ENCODE measurements at regions not wholly inside any gene's neighbourhood (a gene's known extent, or its start where the extent isn't known, plus 50 kb on each side); places are given as distances from the start of the nearest gene placed in this dataset.

GRCh38 chr12:17503742-17504141, 586.3 kb downstream of the RERGL start:
- H4K91ac ChIP-seq (ENCODE audit: insufficient read length, low read depth, low read length) = no peak overlapping the region
- H3K4me1 ChIP-seq (ENCODE audit: insufficient read depth, low read length) = peaks cover 6% of the 10 kb centered on the region; the same call in 1 of the 2 replicates
- no peaks in the 10 kb centered on the region for H3K23me2 ChIP-seq (ENCODE audit: insufficient read length, low read depth, low read length, poor library complexity, severe bottlenecking)
- TF ChIP-seq, protein P1, sequence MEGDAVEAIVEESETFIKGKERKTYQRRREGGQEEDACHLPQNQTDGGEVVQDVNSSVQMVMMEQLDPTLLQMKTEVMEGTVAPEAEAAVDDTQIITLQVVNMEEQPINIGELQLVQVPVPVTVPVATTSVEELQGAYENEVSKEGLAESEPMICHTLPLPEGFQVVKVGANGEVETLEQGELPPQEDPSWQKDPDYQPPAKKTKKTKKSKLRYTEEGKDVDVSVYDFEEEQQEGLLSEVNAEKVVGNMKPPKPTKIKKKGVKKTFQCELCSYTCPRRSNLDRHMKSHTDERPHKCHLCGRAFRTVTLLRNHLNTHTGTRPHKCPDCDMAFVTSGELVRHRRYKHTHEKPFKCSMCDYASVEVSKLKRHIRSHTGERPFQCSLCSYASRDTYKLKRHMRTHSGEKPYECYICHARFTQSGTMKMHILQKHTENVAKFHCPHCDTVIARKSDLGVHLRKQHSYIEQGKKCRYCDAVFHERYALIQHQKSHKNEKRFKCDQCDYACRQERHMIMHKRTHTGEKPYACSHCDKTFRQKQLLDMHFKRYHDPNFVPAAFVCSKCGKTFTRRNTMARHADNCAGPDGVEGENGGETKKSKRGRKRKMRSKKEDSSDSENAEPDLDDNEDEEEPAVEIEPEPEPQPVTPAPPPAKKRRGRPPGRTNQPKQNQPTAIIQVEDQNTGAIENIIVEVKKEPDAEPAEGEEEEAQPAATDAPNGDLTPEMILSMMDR (conservative IDR thresholded peaks at IDR 0.05) = no peak
- no peaks in the 10 kb centered on the region for H3K79me2 ChIP-seq (ENCODE audit: insufficient read depth, low read length)
- H4K5ac ChIP-seq (ENCODE audit: insufficient read length, low read depth, low read length) = no peak overlapping the region
- H4K20me1 ChIP-seq (ENCODE audit: control insufficient read depth, insufficient read depth, insufficient read length) = no peaks in the 10 kb centered on the region
- H3K27me3 Mint-ChIP-seq (ENCODE audit: low read depth) = no peaks in the 10 kb centered on the region
- no peaks in the 10 kb centered on the region for H3K27me3 ChIP-seq (ENCODE audit: insufficient read depth, low read length)
- H3K9ac ChIP-seq (ENCODE audit: extremely low read depth, insufficient read length, low read length) = no peak overlapping the region
- no peak overlapping the region for H2AFZ ChIP-seq (ENCODE audit: low read length)
- H3K9me3 ChIP-seq (ENCODE audit: control insufficient read depth, low read depth, low read length) = no peaks in the 10 kb centered on the region
- H4K8ac ChIP-seq (replicated peaks; ENCODE audit: insufficient read length, low read depth, low read length) = no peak overlapping the region
- H3K79me1 ChIP-seq (ENCODE audit: insufficient read depth, low read depth, low read length, poor library complexity, severe bottlenecking) = no peaks in the 10 kb centered on the region
- H2BK5ac ChIP-seq (ENCODE audit: insufficient read length, low read length) = no peak overlapping the region
- H3K18ac ChIP-seq (ENCODE audit: insufficient read length, low read depth, low read length) = no peak overlapping the region
- H3K27ac ChIP-seq (ENCODE audit: insufficient read length, low read depth, low read length) = no peak overlapping the region
- H3T11ph ChIP-seq (ENCODE audit: low read length) = no peak overlapping the region
- no peaks in the 10 kb centered on the region for H3K36me3 Mint-ChIP-seq (ENCODE audit: insufficient read depth in 1 of 3, low read depth in 3 of 3)
- H2BK12ac ChIP-seq (ENCODE audit: insufficient read length, low read depth, low read length) = no peak overlapping the region
- no peak overlapping the region for H2BK15ac ChIP-seq (ENCODE audit: low read depth, low read length)
- H3K4ac ChIP-seq (ENCODE audit: low read depth, low read length) = no peak overlapping the region
- no peaks in the 10 kb centered on the region for H3K9me3 Mint-ChIP-seq
- WGBS (ENCODE audit: extremely low coverage, insufficient read length, low lambda C conversion rate) = no CpG with 5 or more reads among the region's 1 CpG
- no peak overlapping the region for H2BK120ac ChIP-seq (ENCODE audit: low read depth, low read length, poor library complexity, severe bottlenecking)
- no peak overlapping the region for H3K14ac ChIP-seq (ENCODE audit: insufficient read depth, low read length)
- peaks cover 11 to 13% of the 10 kb centered on the region in 2 experiments for H3K4me1 Mint-ChIP-seq
- H3K23ac ChIP-seq (ENCODE audit: insufficient read length, low read depth, low read length) = no peak overlapping the region
- H3K27ac Mint-ChIP-seq = peak overlapping the region in 1 of 3 experiments; percentile 46; a peak in 2 of 7 replicates
- no peak overlapping the region for H3K4me2 ChIP-seq (ENCODE audit: insufficient read depth, insufficient read length, low read length)
- no peak overlapping the region for H2AK5ac ChIP-seq (ENCODE audit: insufficient read length, low read length)
- no peak overlapping the region for H3K4me3 Mint-ChIP-seq
- DNase-seq = no peak
- H2BK20ac ChIP-seq (ENCODE audit: low read depth, low read length, poor library complexity, severe bottlenecking) = no peak overlapping the region
- H3K56ac ChIP-seq (ENCODE audit: insufficient read length, low read depth, low read length) = no peak overlapping the region
